Skeletal muscle satellite cell (primary cell): ENCODE measurements at regions not wholly inside any gene's neighbourhood (a gene's known extent, or its start where the extent isn't known, plus 50 kb on each side); places are given as distances from the start of the nearest gene placed in this dataset.

Experiments used
- H3K27me3 ChIP-seq: 2 replicates; pipeline ENCODE4 v1.7.0; 2013; ENCODE audit warnings: low read length; ENCODE audit not compliant: control insufficient read depth, insufficient read depth
- H3K36me3 ChIP-seq: 2 replicates; pipeline ENCODE4 v1.7.0; 2013; ENCODE audit warnings: mild to moderate bottlenecking, control low read depth, low read length; ENCODE audit not compliant: insufficient read depth
- H3K4me1 ChIP-seq: 2 replicates; pipeline ENCODE4 v1.7.0; 2013; ENCODE audit warnings: low read length; ENCODE audit not compliant: control insufficient read depth, insufficient read depth
- H3K4me2 ChIP-seq: 2 replicates; pipeline ENCODE4 v1.7.0; 2013; ENCODE audit warnings: mild to moderate bottlenecking, low read length
- H3K4me3 ChIP-seq: 2 replicates; pipeline ENCODE4 v1.7.0; 2013; ENCODE audit warnings: low read length
- H3K9ac ChIP-seq: 2 replicates; pipeline ENCODE4 v1.7.0; 2013; ENCODE audit warnings: mild to moderate bottlenecking, low read depth, low read length, moderate library complexity
- H3K9me3 ChIP-seq: replicated peaks from 2 replicates; pipeline ENCODE4 v1.7.0; 2013; ENCODE audit warnings: mild to moderate bottlenecking, control low read depth, low read length

- H3K9ac ChIP-seq = no peak overlapping the region
- no peak overlapping the region for H3K4me3 ChIP-seq
- H3K27me3 ChIP-seq = no peaks in the 10 kb centered on the region
- H3K4me1 ChIP-seq = no peaks in the 10 kb centered on the region
- H3K36me3 ChIP-seq = no peaks in the 10 kb centered on the region
- H3K4me2 ChIP-seq = no peak overlapping the region
- no peaks in the 10 kb centered on the region for H3K9me3 ChIP-seq
Measured at GRCh38 chr20:39651645-39652325, 689.6 kb downstream of the DHX35 start.

GRCh38 chr20:39646874-39647413 lies 684.8 kb downstream of the DHX35 start:
- H3K9me3 ChIP-seq = no peaks in the 10 kb centered on the region
- H3K9ac ChIP-seq = no peak overlapping the region
- H3K36me3 ChIP-seq = no peaks in the 10 kb centered on the region
- no peaks in the 10 kb centered on the region for H3K27me3 ChIP-seq
- no peaks in the 10 kb centered on the region for H3K4me1 ChIP-seq
- H3K4me2 ChIP-seq = no peak overlapping the region
- no peak overlapping the region for H3K4me3 ChIP-seq

GRCh38 chr20:39645131-39645530 lies 683.0 kb downstream of the DHX35 start:
- Histone ChIP-seq H3K36me3 (no peaks in the 10 kb centered on the region), H3K4me2 (no peak overlapping the region), H3K9ac (no peak overlapping the region), H3K4me1 (no peaks in the 10 kb centered on the region), H3K9me3 (no peaks in the 10 kb centered on the region), H3K4me3 (no peak overlapping the region), H3K27me3 (peaks cover 3% of the 10 kb centered on the region)

- no peak overlapping the region for H3K9ac ChIP-seq
- H3K9me3 ChIP-seq = no peaks in the 10 kb centered on the region
- no peaks in the 10 kb centered on the region for H3K4me1 ChIP-seq
- no peak overlapping the region for H3K4me2 ChIP-seq
- H3K36me3 ChIP-seq = no peaks in the 10 kb centered on the region
- no peak overlapping the region for H3K4me3 ChIP-seq
- H3K27me3 ChIP-seq = peaks cover 3% of the 10 kb centered on the region
Measured at GRCh38 chr20:39643292-39643691, 681.1 kb downstream of the DHX35 start.

- no peaks in the 10 kb centered on the region for H3K36me3 ChIP-seq
- H3K4me2 ChIP-seq = no peak overlapping the region
- H3K27me3 ChIP-seq = peaks cover 3% of the 10 kb centered on the region
- H3K4me3 ChIP-seq = no peak overlapping the region
- H3K9ac ChIP-seq = no peak overlapping the region
- no peaks in the 10 kb centered on the region for H3K9me3 ChIP-seq
- no peaks in the 10 kb centered on the region for H3K4me1 ChIP-seq
Measured at GRCh38 chr20:39641423-39641822, 679.3 kb downstream of the DHX35 start.

- Histone ChIP-seq H3K4me1 (no peaks in the 10 kb centered on the region), H3K4me3 (no peak overlapping the region), H3K9ac (no peak overlapping the region), H3K27me3 (peaks cover 3% of the 10 kb centered on the region), H3K9me3 (no peaks in the 10 kb centered on the region), H3K36me3 (no peaks in the 10 kb centered on the region), H3K4me2 (no peak overlapping the region)
Measured at GRCh38 chr20:39640147-39640546, 678.0 kb downstream of the DHX35 start.

- H3K9ac ChIP-seq = no peak overlapping the region
- peaks cover 3% of the 10 kb centered on the region for H3K27me3 ChIP-seq
- no peak overlapping the region for H3K4me3 ChIP-seq
- no peaks in the 10 kb centered on the region for H3K9me3 ChIP-seq
- no peak overlapping the region for H3K4me2 ChIP-seq
- no peaks in the 10 kb centered on the region for H3K4me1 ChIP-seq
- no peaks in the 10 kb centered on the region for H3K36me3 ChIP-seq
Measured at GRCh38 chr20:39638731-39639130, 676.6 kb downstream of the DHX35 start.

- Histone ChIP-seq H3K4me1 (no peaks in the 10 kb centered on the region), H3K4me2 (no peak overlapping the region), H3K4me3 (no peak overlapping the region), H3K27me3 (no peaks in the 10 kb centered on the region), H3K9ac (no peak overlapping the region), H3K36me3 (no peaks in the 10 kb centered on the region), H3K9me3 (no peaks in the 10 kb centered on the region)
Measured at GRCh38 chr20:39633689-39634088, 671.5 kb downstream of the DHX35 start.

- H3K36me3 ChIP-seq = no peaks in the 10 kb centered on the region
- no peak overlapping the region for H3K4me2 ChIP-seq
- no peak overlapping the region for H3K9ac ChIP-seq
- H3K9me3 ChIP-seq = no peaks in the 10 kb centered on the region
- H3K4me3 ChIP-seq = no peak overlapping the region
- H3K4me1 ChIP-seq = no peaks in the 10 kb centered on the region
- no peaks in the 10 kb centered on the region for H3K27me3 ChIP-seq
Measured at GRCh38 chr20:39632757-39633156, 670.6 kb downstream of the DHX35 start.

GRCh38 chr20:39632176-39632575 lies 670.0 kb downstream of the DHX35 start:
- no peak overlapping the region for H3K4me2 ChIP-seq
- H3K4me3 ChIP-seq = no peak overlapping the region
- H3K9ac ChIP-seq = no peak overlapping the region
- no peaks in the 10 kb centered on the region for H3K9me3 ChIP-seq
- no peaks in the 10 kb centered on the region for H3K27me3 ChIP-seq
- no peaks in the 10 kb centered on the region for H3K4me1 ChIP-seq
- H3K36me3 ChIP-seq = no peaks in the 10 kb centered on the region

GRCh38 chr20:39631557-39631956 lies 669.4 kb downstream of the DHX35 start:
- no peak overlapping the region for H3K4me2 ChIP-seq
- no peaks in the 10 kb centered on the region for H3K9me3 ChIP-seq
- no peaks in the 10 kb centered on the region for H3K4me1 ChIP-seq
- no peak overlapping the region for H3K9ac ChIP-seq
- H3K36me3 ChIP-seq = no peaks in the 10 kb centered on the region
- no peak overlapping the region for H3K4me3 ChIP-seq
- no peaks in the 10 kb centered on the region for H3K27me3 ChIP-seq

GRCh38 chr20:39630215-39630908 lies 668.2 kb downstream of the DHX35 start:
- H3K9ac ChIP-seq = no peak overlapping the region
- no peaks in the 10 kb centered on the region for H3K9me3 ChIP-seq
- H3K36me3 ChIP-seq = no peaks in the 10 kb centered on the region
- H3K4me3 ChIP-seq = no peak overlapping the region
- no peak overlapping the region for H3K4me2 ChIP-seq
- H3K4me1 ChIP-seq = no peaks in the 10 kb centered on the region
- no peaks in the 10 kb centered on the region for H3K27me3 ChIP-seq
